ENCODE measurements at regions not wholly inside any gene's neighbourhood (a gene's known extent, or its start where the extent isn't known, plus 50 kb on each side); places are given as distances from the start of the nearest gene placed in this dataset.

DNA sequence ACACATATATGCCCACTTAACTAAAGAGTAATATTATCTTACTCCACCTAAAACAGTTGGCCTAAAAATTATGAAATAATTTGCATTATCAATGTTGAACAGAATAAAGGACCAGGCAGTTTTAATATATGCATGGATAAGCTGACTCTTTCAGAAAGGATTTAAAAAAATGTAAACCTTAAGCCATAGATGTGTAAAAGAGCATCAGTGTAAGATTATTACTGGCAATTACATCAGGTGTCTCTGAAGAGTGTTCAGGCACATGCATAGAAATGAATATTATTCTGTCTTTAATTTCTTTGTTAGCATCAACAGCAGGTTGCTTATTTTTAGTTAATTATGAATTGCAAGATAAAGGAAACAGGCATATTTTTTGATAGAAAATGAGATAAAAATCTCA lies 1353.8 kb downstream of the C4orf33 start:
- Histone ChIP-seq H3K27me3 (ENCODE audit: control insufficient read depth, insufficient read depth, low read length) (no peaks in the 10 kb centered on the region), H3K4me1 (ENCODE audit: control insufficient read depth in 2 of 3, insufficient read depth in 2 of 3, low read depth in 1 of 3, low read length in 3 of 3) (no peaks in the 10 kb centered on the region), H3K4me3 (ENCODE audit: low read length in 3 of 3) (no peak overlapping the region), H3K27ac (ENCODE audit: low read depth in 2 of 2, low read length in 2 of 2) (no peak overlapping the region), H3K9ac (ENCODE audit: low read length in 3 of 3) (no peak overlapping the region), H3K9me3 (ENCODE audit: control insufficient read depth in 2 of 3, insufficient read depth in 1 of 3, low read length in 3 of 3) (no peaks in the 10 kb centered on the region), H3K36me3 (ENCODE audit: control insufficient read depth in 2 of 3, insufficient read depth in 3 of 3, low read length in 3 of 3) (no peaks in the 10 kb centered on the region)
- DNase-seq (no peak), FAIRE-seq (no peak)
- intact Hi-C loops (cut with DNase I): no loop called here
- TF ChIP-seq, protein P1, sequence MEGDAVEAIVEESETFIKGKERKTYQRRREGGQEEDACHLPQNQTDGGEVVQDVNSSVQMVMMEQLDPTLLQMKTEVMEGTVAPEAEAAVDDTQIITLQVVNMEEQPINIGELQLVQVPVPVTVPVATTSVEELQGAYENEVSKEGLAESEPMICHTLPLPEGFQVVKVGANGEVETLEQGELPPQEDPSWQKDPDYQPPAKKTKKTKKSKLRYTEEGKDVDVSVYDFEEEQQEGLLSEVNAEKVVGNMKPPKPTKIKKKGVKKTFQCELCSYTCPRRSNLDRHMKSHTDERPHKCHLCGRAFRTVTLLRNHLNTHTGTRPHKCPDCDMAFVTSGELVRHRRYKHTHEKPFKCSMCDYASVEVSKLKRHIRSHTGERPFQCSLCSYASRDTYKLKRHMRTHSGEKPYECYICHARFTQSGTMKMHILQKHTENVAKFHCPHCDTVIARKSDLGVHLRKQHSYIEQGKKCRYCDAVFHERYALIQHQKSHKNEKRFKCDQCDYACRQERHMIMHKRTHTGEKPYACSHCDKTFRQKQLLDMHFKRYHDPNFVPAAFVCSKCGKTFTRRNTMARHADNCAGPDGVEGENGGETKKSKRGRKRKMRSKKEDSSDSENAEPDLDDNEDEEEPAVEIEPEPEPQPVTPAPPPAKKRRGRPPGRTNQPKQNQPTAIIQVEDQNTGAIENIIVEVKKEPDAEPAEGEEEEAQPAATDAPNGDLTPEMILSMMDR (IDR thresholded peaks at IDR 0.05; ENCODE audit: borderline replicate concordance, extremely low read depth, insufficient read depth): no peak

GRCh38 chr4:130468340-130468739 lies 1372.4 kb downstream of the C4orf33 start:
- TF ChIP-seq, protein P1 (IDR thresholded peaks at IDR 0.05; ENCODE audit: borderline replicate concordance, extremely low read depth, insufficient read depth): no peak
- intact Hi-C loops (cut with DNase I): no loop called here
- Histone ChIP-seq H3K4me3 (ENCODE audit: low read length in 3 of 3) (no peak overlapping the region), H3K9me3 (ENCODE audit: control insufficient read depth in 2 of 3, insufficient read depth in 1 of 3, low read length in 3 of 3) (no peaks in the 10 kb centered on the region), H3K9ac (ENCODE audit: low read length in 3 of 3) (no peak overlapping the region), H3K27ac (ENCODE audit: low read depth in 2 of 2, low read length in 2 of 2) (no peak overlapping the region), H3K4me1 (ENCODE audit: control insufficient read depth in 2 of 3, insufficient read depth in 2 of 3, low read depth in 1 of 3, low read length in 3 of 3) (no peaks in the 10 kb centered on the region), H3K27me3 (ENCODE audit: control insufficient read depth, insufficient read depth, low read length) (no peaks in the 10 kb centered on the region), H3K36me3 (ENCODE audit: control insufficient read depth in 2 of 3, insufficient read depth in 3 of 3, low read length in 3 of 3) (no peaks in the 10 kb centered on the region)
- DNase-seq (no peak), FAIRE-seq (no peak)

DNA sequence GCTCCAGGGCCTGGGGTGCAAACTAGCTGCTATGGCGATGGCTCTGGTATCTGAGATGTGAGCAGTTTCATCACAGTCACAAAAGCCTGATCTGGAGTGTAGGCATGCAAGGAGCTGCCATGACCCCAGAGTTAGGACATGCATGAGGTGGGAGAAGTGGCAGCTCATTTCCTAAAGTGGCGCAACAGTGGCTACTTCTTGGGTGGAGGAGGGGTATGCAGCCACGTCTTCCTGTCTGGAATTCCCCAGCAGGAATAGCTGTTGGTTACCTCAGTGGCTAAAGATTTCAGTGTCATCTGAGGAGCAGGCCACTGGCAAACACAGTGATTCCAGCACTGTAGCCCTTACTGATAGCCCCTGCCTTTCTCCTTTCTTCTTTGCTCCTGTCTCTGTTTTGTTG lies 1382.5 kb downstream of the C4orf33 start:
- no peak overlapping the region for H3K27ac ChIP-seq (ENCODE audit: low read depth in 2 of 2, low read length in 2 of 2)
- H3K27me3 ChIP-seq (ENCODE audit: control insufficient read depth, insufficient read depth, low read length): no peaks in the 10 kb centered on the region
- no peaks in the 10 kb centered on the region for H3K4me1 ChIP-seq (ENCODE audit: control insufficient read depth in 2 of 3, insufficient read depth in 2 of 3, low read depth in 1 of 3, low read length in 3 of 3)
- no peaks in the 10 kb centered on the region for H3K9me3 ChIP-seq (ENCODE audit: control insufficient read depth in 2 of 3, insufficient read depth in 1 of 3, low read length in 3 of 3)
- H3K9ac ChIP-seq (ENCODE audit: low read length in 3 of 3): no peak overlapping the region
- no peak overlapping the region for H3K4me3 ChIP-seq (ENCODE audit: low read length in 3 of 3)
- DNase-seq (no peak), FAIRE-seq (no peak)
- no peaks in the 10 kb centered on the region for H3K36me3 ChIP-seq (ENCODE audit: control insufficient read depth in 2 of 3, insufficient read depth in 3 of 3, low read length in 3 of 3)
- intact Hi-C loops (cut with DNase I): no loop called here
- TF ChIP-seq, protein P1 (IDR thresholded peaks at IDR 0.05; ENCODE audit: borderline replicate concordance, extremely low read depth, insufficient read depth): no peak

- FAIRE-seq (no peak), DNase-seq (no peak)
- Histone ChIP-seq H3K4me1 (ENCODE audit: control insufficient read depth in 2 of 3, insufficient read depth in 2 of 3, low read depth in 1 of 3, low read length in 3 of 3) (no peaks in the 10 kb centered on the region), H3K4me3 (ENCODE audit: low read length in 3 of 3) (no peak overlapping the region), H3K9me3 (ENCODE audit: control insufficient read depth in 2 of 3, insufficient read depth in 1 of 3, low read length in 3 of 3) (no peaks in the 10 kb centered on the region), H3K27ac (ENCODE audit: low read depth in 2 of 2, low read length in 2 of 2) (no peak overlapping the region), H3K36me3 (ENCODE audit: control insufficient read depth in 2 of 3, insufficient read depth in 3 of 3, low read length in 3 of 3) (no peaks in the 10 kb centered on the region), H3K9ac (ENCODE audit: low read length in 3 of 3) (no peak overlapping the region), H3K27me3 (ENCODE audit: control insufficient read depth, insufficient read depth, low read length) (no peaks in the 10 kb centered on the region)
- intact Hi-C loops (cut with DNase I): no loop called here
- TF ChIP-seq, protein P1 (IDR thresholded peaks at IDR 0.05; ENCODE audit: borderline replicate concordance, extremely low read depth, insufficient read depth): no peak
Measured at GRCh38 chr4:130479020-130479419, 1383.1 kb downstream of the C4orf33 start.

Measured in kidney (tissue), 13 donors.